Tongue (tissue), 1 donor: ENCODE measurements at regions not wholly inside any gene's neighbourhood (a gene's known extent, or its start where the extent isn't known, plus 50 kb on each side); places are given as distances from the start of the nearest gene placed in this dataset.
A peak's percentile ranks its signal among the peaks of the same experiment; 100 is the strongest.
"Not testable (repeated sequence)": the region's sequence is repeated elsewhere in the genome, so short reads cannot be mapped to it uniquely, and the experiment has no call there.

Experiments used
- DNase-seq: peaks from one replicate; pipeline ENCODE4 v3.0.0-alpha.2; 2015

DNA sequence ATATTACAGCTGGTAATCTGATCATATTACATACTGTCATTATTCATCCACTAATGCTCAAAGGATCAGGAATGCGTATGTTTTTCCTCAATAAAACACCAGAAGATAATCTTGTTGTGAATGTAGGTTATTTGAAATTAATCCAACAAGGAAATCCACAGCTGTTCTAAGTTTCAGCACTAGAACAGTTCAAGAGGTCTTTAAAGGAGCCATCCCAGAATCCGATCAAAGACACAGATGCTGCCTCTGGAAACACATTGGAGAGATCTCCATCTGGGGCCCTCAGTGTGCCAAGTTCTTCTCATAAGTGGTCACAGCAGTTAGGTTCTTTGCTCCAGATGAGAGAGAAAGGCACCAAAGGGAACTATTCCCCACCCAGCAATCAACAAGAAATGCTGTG, 1955.1 kb upstream of the RAG2 start:
- DNase-seq = peak; percentile 64

- no peak for DNase-seq
These were observed 1949.4 kb upstream of the RAG2 start for GRCh38 chr11:38547462-38547861.

- DNase-seq = no peak
These were observed 1946.0 kb upstream of the RAG2 start for GRCh38 chr11:38543986-38544385.

DNA sequence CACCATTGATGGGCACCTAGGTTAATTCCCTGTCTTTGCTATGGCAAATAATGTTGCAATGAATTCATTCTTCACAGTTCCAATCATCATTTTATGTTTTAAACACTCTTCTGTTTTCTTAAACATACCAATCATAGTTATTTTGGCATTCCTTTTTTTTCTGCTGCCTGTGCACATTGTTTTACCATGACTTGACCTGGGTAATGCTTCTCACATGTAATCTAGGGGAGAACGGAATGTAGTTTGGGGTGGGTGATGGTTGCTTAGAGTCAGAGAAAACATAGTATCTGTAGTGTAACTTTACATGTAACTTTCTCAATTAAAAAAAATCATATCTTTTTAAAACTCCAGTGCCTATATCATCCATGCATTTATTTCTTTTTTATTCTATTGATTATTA, 1945.3 kb upstream of the RAG2 start:
- DNase-seq = no peak

DNA sequence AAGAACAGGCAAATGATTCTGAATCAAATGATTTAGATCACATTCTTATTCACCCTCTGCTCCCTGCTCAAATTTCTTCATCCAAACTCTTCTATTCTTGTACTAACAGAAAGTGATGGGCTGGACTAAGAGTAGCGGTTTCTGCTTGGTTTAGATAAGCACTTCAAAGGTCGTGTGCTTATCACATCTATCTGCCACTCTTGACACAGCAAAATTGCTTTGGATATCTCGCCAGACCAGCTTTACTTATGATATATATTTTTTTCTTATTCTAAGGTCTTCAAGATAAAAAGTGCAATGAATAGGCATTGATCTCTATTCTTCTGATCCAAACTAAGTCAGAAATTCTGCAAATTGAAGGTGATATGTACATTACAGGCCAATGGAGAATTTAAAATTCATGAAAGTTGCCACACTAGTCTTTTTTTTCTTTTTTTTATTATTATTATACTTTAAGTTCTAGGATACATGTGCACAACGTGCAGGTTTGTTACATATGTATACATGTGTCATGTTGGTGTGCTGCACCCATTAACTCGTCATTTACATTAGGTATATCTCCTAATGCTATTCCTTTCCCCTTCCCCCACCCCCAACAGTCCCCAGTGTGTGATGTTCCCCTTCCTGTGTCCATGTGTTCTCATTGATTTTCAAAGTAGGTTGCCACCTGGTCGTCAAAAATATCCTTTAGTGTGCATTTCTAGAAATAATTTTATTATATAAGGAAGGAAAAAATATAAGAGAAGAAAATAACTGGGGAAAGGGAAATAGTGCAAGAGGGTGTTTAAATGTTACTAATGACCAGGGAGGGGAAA, 1941.0 kb upstream of the RAG2 start:
- DNase-seq = no peak

DNA sequence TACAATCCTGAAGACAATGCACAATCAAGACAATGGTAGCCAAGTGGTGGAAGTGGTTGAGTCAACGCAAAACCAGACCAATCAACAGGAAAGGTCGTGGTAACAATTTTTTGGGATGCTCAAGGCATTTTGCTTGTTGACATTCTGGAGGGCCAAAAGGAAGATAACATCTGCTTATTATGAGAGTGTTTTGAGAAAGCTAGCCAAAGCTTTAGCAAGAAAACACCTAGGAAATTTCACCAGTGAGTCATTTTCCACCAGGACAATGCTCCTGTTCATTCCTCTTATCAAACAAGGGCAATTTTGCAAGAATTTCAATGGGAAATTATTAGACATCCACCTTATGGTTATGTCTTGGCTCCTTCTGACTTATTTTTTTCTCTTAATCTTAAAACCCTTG, 1932.2 kb upstream of the RAG2 start:
- DNase-seq = no peak

DNA sequence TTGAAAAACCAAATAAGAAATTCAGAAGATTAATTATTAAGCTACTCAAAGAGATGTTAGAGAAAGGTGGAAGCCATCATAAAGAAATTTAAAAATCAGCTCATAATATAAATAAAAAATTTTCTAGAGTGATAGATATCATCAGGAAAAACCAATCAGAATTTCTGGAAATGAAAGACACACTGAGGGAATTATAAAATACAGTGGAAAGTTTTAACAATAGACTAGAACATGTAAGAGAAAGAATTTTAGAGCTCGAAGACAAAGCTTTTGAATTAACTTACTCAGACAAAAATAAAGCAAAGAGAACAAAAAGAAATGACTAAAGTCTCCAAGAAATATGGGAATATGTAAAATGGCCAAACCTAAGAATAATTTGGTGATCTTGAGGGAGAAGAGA, 1926.9 kb upstream of the RAG2 start:
- no peak for DNase-seq

DNA sequence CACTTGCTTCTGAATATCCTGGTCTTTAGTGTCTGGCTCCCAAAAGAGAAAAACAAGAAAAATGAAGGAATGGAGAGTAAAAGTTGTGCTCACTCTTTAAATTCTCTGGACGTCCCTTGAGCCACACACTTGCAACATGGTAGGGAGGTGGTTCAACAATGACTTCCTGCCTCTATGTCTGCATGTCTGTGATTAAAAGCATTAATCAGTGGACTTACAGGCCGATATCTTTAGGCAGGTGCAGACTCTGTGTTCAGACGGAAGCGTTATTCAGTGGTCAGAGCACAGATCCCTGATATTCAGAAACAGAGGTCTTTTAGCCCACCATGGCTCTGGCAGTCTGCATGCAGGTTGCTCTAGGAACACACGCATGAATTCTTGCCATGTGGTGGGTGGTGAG, 1920.0 kb upstream of the RAG2 start:
- no peak for DNase-seq

DNA sequence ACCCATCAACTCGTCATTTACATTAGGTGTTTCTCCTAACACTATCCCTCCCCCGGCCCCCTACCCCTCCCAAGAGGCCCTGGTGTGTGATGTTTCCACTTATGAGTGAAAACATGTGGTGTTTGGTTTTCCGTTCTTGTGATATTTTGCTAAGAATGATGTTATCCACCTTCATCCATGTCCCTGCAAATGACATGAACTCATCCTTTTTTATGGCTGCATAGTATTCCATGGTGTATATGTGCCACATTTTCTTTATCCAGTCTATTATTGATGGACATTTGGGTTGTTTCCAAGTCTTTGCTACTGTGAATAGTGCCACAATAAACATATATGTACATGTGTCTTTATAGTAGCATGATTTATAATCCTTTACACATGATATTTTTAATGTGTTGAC, 1914.8 kb upstream of the RAG2 start:
- not testable (repeated sequence) for DNase-seq

DNA sequence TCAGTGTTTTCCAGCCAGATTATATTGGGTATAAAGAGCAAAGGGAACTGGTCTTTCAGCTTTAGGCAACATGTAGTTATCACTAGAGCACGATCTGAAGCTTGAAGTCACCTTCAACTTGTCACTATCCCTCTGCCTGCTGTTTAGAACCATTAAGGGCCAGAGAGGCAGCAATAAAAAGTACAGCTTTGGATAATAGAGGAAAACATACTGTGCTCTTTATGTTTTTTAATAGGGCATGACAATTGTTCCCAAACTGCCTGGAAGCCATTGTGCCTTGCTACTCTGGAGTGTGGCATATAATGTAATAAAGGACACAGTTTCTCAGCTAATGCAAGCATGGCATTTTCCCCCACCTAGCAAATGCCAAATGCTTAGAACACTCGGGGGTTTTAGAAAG, 1912.0 kb upstream of the RAG2 start:
- DNase-seq = no peak

GRCh38 chr11:38503876-38504275, 1905.8 kb upstream of the RAG2 start:
- DNase-seq = no peak

DNA sequence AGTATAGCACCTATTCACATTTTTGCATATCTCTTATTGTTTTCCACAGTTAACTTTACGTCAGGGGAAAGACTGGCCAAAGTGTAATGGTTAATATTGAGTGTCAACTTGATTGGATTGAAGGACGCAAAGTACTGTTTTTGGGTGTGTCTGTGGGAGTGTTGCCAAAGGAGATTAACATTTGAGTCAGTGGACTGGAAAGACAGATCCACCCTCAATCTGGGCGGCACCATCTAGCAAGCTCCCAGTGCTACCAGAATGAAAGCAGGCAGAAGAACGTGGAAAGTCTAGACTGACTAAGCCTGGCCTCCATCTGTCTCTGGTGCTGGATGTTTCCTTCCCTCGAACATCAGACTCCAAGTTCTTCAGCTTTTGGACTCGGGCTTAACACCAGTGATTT, 1900.7 kb upstream of the RAG2 start:
- DNase-seq = peak; percentile 2

DNA sequence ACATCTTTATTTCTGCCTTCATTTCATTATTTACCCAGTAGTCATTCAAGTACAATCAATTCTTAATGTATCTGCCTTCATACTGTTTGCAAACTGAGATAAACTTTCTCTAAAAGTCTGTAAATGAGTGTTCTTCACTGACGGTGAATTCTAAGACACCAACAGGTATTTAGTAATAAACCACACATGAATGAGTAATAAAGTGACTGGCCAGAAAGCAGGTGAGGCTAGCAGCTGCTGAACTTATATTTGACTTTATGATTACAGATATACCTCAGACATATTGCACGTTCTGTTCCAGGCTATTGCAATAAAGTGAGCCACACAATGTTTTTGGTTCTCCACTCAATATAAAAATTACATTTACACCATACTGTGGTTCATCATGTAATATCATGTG, 1894.0 kb upstream of the RAG2 start:
- no peak for DNase-seq

- no peak for DNase-seq
These were observed 1883.4 kb upstream of the RAG2 start for GRCh38 chr11:38481391-38481790.

DNA sequence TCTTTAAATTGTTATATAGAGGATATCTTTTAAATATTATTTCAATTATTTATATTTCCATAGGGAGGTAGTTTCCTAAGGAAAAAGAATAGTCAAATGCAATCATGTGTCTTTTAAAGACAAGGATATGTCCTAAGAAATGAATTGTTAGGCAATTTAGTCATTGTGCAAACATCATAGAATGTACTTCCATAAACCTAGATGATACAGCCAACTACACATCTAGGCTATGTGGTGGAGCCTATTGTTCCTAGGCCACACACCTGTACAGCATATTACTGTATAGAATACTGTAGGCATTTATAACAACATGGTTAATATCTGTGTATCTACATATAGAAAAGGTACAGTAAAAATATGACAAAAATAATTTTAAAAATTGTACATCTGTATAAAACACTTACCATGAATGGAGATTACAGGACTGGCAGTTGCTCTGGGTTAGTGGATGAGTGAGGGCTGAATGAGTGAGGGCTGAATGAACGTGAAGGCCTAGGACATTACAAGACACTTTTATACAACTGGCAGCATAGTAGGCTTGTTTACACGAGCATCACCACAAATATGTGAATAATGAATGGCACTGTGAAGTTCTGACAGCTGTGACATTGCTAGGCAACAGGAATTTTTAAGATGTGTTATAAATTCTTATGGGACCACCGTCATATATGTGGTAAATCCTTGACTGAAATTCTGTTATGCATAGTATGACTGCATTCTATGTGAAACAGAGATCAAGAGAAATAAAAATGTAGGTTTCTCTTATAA, 1879.0 kb upstream of the RAG2 start:
- no peak for DNase-seq

- no peak for DNase-seq
These were observed 1863.7 kb upstream of the RAG2 start for GRCh38 chr11:38461751-38462150.

GRCh38 chr11:38460896-38461295, 1862.9 kb upstream of the RAG2 start:
- DNase-seq = peak; percentile 85

GRCh38 chr11:38460429-38460828, 1862.4 kb upstream of the RAG2 start:
- DNase-seq = no peak

GRCh38 chr11:38456371-38456770, 1858.3 kb upstream of the RAG2 start:
- no peak for DNase-seq

- DNase-seq = no peak
These were observed 1850.2 kb upstream of the RAG2 start for GRCh38 chr11:38448284-38448683.

GRCh38 chr11:38446336-38446735, 1848.3 kb upstream of the RAG2 start:
- DNase-seq = no peak

DNA sequence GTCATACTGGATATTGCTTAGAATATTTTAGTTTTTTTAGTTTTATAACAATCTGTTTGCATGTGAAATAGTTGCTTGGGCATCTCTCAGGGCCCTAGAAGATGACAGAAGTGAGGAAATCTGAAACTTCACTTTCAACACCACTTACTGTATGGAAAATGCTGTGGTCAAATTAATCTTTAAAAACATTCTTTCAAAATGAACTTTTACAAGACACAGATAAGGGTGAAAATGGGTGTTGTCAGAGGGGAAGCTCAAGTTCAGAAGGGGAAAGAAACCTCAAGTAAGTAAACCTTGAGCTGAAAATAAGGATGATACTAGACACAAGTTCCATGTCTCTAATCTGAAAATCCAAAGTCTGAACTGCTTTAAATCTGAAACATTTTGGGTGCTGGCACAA, 1840.1 kb upstream of the RAG2 start:
- DNase-seq = no peak

- DNase-seq = no peak
These were observed 1827.5 kb upstream of the RAG2 start for GRCh38 chr11:38425578-38425977.

DNA sequence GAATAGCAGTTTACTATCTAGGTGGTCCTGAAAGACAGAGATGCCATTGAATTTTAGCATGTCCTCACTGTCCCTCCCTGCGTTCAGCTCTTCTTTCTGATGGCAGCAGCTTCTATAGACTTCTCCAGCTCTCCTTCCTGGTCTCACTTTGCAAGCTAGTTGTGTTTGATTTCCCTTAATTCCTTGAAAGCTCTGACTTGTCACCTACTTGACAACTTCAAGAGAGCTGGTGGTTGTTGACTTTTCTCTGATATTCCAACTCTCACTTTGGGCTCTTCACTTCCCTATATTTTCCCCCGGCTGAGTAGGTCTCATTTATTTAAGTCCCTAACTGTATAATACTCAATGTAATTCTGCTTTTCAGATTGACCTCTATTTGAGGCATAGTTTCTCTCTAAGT, 1825.0 kb upstream of the RAG2 start:
- no peak for DNase-seq
